ENCODE measurements at regions not wholly inside any gene's neighbourhood (a gene's known extent, or its start where the extent isn't known, plus 50 kb on each side); places are given as distances from the start of the nearest gene placed in this dataset.

GRCh38 chr7:25279705-25280104, 51.4 kb upstream of the NPVF start:
- DNase-seq: no peak

GRCh38 chr7:25280181-25280580, 51.9 kb upstream of the NPVF start:
- DNase-seq: no peak

- no peak for DNase-seq
Observed at GRCh38 chr7:25282194-25282593, 53.9 kb upstream of the NPVF start.

GRCh38 chr7:25286756-25287155, 58.5 kb upstream of the NPVF start:
- DNase-seq: no peak

GRCh38 chr7:25287291-25287690, 59.0 kb upstream of the NPVF start:
- no peak for DNase-seq

GRCh38 chr7:25288556-25289307, 60.4 kb upstream of the NPVF start:
- no peak for DNase-seq

- no peak for DNase-seq
Observed at GRCh38 chr7:25289518-25289917, 61.2 kb upstream of the NPVF start.

- DNase-seq: no peak
Observed at GRCh38 chr7:25294624-25295023, 66.3 kb upstream of the NPVF start.

GRCh38 chr7:25295387-25295786, 67.1 kb upstream of the NPVF start:
- DNase-seq: no peak

- DNase-seq: no peak
Observed at GRCh38 chr7:25296086-25296485, 67.8 kb upstream of the NPVF start.

- no peak for DNase-seq
Observed at GRCh38 chr7:25297278-25297677, 69.0 kb upstream of the NPVF start.

- DNase-seq: no peak
Observed at GRCh38 chr7:25303281-25304181, 75.2 kb upstream of the NPVF start.

GRCh38 chr7:25304691-25305090, 76.4 kb upstream of the NPVF start:
- DNase-seq: no peak

- no peak for DNase-seq
Observed at GRCh38 chr7:25305831-25306230, 77.5 kb upstream of the NPVF start.

GRCh38 chr7:25307624-25308023, 79.3 kb upstream of the NPVF start:
- no peak for DNase-seq

- no peak for DNase-seq
Observed at GRCh38 chr7:25308246-25308645, 80.0 kb upstream of the NPVF start.

- no peak for DNase-seq
Observed at GRCh38 chr7:25308906-25309705, 80.8 kb upstream of the NPVF start.

GRCh38 chr7:25310896-25311295, 82.6 kb upstream of the NPVF start:
- DNase-seq: no peak

- DNase-seq: no peak
Observed at GRCh38 chr7:25311346-25311745, 83.1 kb upstream of the NPVF start.

- DNase-seq: no peak
Observed at GRCh38 chr7:25312968-25313367, 84.7 kb upstream of the NPVF start.

GRCh38 chr7:25313526-25313925, 85.2 kb upstream of the NPVF start:
- no peak for DNase-seq

GRCh38 chr7:25314094-25314730, 85.9 kb upstream of the NPVF start:
- no peak for DNase-seq

GRCh38 chr7:25314731-25315267, 86.5 kb upstream of the NPVF start:
- DNase-seq: no peak
